Activated naive CD4-positive, alpha-beta T cell treated with anti-CD3 and anti-CD28 coated beads, Interleukin-2, amount 10 ng/mL, durations not matched to agents 7 days and 5 days (primary cell): ENCODE measurements at regions not wholly inside any gene's neighbourhood (a gene's known extent, or its start where the extent isn't known, plus 50 kb on each side); places are given as distances from the start of the nearest gene placed in this dataset.

Source experiments
- CTCF ChIA-PET: fragments of 350-600 bp; sonication (Branson Sonifier 250); formaldehyde crosslinking; loops from one replicate; lab custom pipeline; 2021; ENCODE audit warnings: antibody characterized with exemption; lab: Charles Lee
- DNase-seq: peaks from one replicate; pipeline ENCODE4 v3.0.0-alpha.2; 2020
- H3K27ac Mint-ChIP-seq: one replicate; pipeline ENCODE4 v1.8.0; 2021; ENCODE audit warnings: mild to moderate bottlenecking, moderate library complexity, mixed read lengths
- H3K27me3 Mint-ChIP-seq: one replicate; pipeline ENCODE4 v1.8.0; 2021; ENCODE audit warnings: mild to moderate bottlenecking, mixed read lengths
- H3K36me3 Mint-ChIP-seq: one replicate; pipeline ENCODE4 v1.8.0; 2021; ENCODE audit warnings: mixed read lengths
- H3K4me1 Mint-ChIP-seq: one replicate; pipeline ENCODE4 v1.8.0; 2021; ENCODE audit warnings: mixed read lengths
- H3K4me3 Mint-ChIP-seq: one replicate; pipeline ENCODE4 v1.8.0; 2021; ENCODE audit warnings: mild to moderate bottlenecking, moderate library complexity, mixed read lengths
- H3K9me3 Mint-ChIP-seq: one replicate; pipeline ENCODE4 v1.8.0; 2021; ENCODE audit warnings: mixed read lengths

DNA sequence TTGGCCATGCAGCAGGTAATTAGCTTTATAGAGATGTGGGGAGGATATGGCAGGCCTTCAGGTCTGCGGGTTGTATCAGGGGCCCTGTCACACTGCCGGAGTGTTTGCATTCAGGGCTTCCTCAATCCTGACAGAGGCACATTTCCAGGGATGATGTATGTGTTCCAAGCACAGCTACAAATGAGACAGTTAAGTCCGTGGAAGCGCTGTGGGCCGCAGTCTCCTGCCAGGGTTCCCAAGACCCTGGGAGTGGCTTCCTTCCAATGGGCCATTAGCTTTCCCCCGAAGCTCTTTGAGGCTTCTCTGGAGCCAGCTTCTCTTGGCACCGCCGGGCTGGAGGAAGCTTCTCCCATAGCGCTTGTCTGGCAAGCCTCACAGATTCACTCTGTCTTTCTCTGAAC is 1524.7 kb upstream of the TMEM132C start:
- H3K27me3 Mint-ChIP-seq: no peaks in the 10 kb centered on the region
- H3K4me3 Mint-ChIP-seq: no peak overlapping the region
- no peak for DNase-seq
- no peaks in the 10 kb centered on the region for H3K36me3 Mint-ChIP-seq
- peaks cover 3% of the 10 kb centered on the region for H3K9me3 Mint-ChIP-seq
- H3K4me1 Mint-ChIP-seq: no peaks in the 10 kb centered on the region
- H3K27ac Mint-ChIP-seq: no peak overlapping the region
- CTCF ChIA-PET: interaction anchor here (0.9 kb wide), 1 partner anchor 9 kb away, joined by 5 read pairs; no protein-coding TSS in a partner anchor

DNA sequence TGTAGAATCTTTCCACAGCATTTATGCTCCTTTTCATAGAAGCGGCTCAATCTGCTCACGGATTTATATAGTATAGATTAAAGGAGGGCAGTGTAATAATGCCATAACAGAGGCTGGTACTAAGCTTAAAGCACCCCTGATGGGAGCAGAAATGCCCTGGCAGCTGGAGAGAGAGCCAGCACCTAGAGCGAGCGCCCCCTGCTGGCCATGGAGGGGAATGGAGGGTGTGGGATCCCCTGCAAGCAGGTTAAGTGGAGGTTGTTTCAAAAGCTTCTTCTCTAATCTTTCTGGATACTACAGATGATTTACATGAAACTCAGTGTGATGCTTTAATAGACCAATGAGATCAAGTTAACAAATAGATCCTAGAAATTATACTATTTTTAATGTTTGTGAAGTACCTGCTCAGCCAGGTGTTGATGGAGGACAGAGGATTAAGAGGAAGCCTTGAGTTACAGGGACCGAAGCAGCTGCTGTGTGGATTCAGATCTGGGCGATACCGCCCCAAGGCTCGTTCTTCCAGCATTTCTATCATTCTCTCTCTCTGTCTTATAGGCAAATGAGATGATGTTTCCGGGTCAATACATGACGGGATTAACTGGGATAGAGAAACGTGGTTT is 1519.3 kb upstream of the TMEM132C start:
- CTCF ChIA-PET: interaction anchor here (1.0 to 2.6 kb wide), 5 partner anchors 10 to 1213 kb away, joined by 3 to 17 read pairs (median 4); no protein-coding TSS in a partner anchor
- Mint-ChIP-seq H3K36me3 (no peaks in the 10 kb centered on the region), H3K4me1 (no peaks in the 10 kb centered on the region), H3K4me3 (no peak overlapping the region), H3K9me3 (no peaks in the 10 kb centered on the region), H3K27me3 (no peaks in the 10 kb centered on the region), H3K27ac (no peak overlapping the region)
- peak; percentile 60 for DNase-seq

DNA sequence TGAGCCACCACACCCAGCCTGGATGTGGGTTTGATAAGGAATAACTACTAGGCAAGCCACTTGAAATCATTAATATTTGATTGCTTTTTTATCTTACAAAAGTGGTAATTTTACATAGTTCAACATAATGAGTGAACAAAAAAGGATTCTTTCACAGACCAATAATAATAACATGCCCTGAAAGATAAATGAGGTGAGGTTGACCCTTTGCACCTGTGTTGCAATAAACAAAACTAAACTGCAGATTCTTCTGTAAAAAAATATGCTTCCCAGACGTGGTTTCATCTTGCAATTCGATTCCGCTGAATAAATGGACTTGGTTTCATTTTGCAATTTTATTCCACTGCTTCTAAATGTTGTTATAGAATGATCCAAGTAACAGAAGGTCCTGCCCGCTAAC is 1514.9 kb upstream of the TMEM132C start:
- H3K36me3 Mint-ChIP-seq: no peaks in the 10 kb centered on the region
- DNase-seq: no peak
- H3K27me3 Mint-ChIP-seq: no peaks in the 10 kb centered on the region
- H3K27ac Mint-ChIP-seq: no peak overlapping the region
- H3K4me1 Mint-ChIP-seq: no peaks in the 10 kb centered on the region
- H3K4me3 Mint-ChIP-seq: no peak overlapping the region
- H3K9me3 Mint-ChIP-seq: no peaks in the 10 kb centered on the region
- CTCF ChIA-PET: no interaction called here

DNA sequence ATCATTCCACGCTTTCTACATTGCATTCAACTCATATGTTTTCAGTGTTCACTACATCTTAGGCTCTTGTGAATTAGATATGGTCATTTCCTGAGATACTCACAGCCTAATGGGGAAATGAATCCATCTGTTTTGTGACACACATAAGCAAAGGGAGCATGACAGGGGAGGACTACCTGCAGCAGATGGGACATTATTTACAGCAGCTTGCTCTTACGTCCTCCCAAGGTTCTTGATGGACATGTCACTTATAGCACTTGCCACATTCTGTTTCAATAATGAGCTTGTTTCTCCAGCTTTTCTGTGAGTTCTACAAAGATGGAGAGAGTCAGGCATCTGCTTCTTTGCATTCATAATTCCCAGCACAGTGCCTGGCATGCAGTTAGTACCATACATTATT is 1509.6 kb upstream of the TMEM132C start:
- no peak for DNase-seq
- Mint-ChIP-seq H3K4me1 (no peaks in the 10 kb centered on the region), H3K27ac (no peak overlapping the region), H3K9me3 (peaks cover 3% of the 10 kb centered on the region), H3K27me3 (no peaks in the 10 kb centered on the region), H3K4me3 (no peak overlapping the region), H3K36me3 (peaks cover 1% of the 10 kb centered on the region)
- CTCF ChIA-PET: interaction anchor here (2.3 kb wide), 1 partner anchor 9 kb away, joined by 8 read pairs; no protein-coding TSS in a partner anchor

DNA sequence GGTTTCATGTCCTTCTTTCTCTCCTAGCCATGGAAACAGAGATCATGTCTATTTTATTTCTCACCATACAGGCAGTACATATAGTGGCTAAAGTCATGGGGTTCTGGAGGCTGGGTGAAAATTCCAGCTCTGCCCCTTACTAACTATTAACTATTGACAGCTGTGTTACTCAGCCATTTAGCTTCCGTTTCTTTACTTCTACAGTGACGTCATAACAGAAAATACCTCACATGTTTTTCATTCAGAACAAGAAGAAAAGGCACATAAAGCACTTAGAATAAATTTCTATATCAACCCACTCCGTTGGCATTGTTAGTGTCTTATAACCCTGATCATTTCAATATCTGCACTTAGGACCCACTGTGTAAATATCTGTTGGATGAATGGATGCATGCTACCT is 1506.9 kb upstream of the TMEM132C start:
- DNase-seq: no peak
- Mint-ChIP-seq H3K27ac (no peak overlapping the region), H3K4me3 (no peak overlapping the region), H3K9me3 (peaks cover 17% of the 10 kb centered on the region), H3K4me1 (no peaks in the 10 kb centered on the region), H3K36me3 (peaks cover 4% of the 10 kb centered on the region), H3K27me3 (no peaks in the 10 kb centered on the region)
- CTCF ChIA-PET: no interaction called here

DNA sequence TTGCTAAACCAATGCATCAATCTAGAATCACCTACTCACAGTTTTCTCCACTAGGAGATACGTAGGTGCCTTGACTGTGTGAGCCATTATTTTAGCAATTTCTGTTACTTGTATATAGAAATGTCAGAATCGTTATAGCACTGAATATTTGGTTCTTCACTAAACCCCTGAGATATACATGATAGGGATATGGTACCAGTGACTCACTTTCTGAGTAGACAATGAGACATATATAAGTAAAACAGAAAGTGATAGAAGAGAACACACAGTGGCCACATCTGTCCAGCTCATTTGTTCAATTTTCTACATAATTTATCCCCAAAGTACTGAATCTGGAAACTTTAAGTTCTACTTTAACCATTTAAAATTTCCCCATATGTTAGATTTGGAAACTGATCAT is 1505.5 kb upstream of the TMEM132C start:
- no peak overlapping the region for H3K27ac Mint-ChIP-seq
- no peak overlapping the region for H3K4me3 Mint-ChIP-seq
- H3K9me3 Mint-ChIP-seq: peaks cover 20% of the 10 kb centered on the region
- CTCF ChIA-PET: no interaction called here
- DNase-seq: no peak
- no peaks in the 10 kb centered on the region for H3K4me1 Mint-ChIP-seq
- H3K36me3 Mint-ChIP-seq: peaks cover 4% of the 10 kb centered on the region
- H3K27me3 Mint-ChIP-seq: no peaks in the 10 kb centered on the region

DNA sequence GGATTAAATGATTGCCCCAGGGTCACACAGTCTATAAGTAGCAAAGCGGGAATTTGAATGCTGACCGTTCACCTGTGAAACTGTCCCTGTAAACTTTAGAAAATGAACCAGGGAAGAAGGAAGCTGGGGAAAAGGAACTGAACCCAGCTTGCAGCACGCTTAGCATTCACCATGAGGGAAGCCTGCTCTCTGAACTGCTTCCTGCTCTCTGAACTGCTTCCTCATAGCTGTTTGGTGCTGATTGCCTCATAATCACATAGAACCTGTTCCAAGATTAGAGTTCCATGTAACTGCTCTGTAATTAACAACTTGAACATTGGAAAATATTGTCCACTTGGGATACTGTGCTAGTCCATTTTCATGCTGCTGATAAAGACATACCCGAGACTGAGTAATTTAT is 1504.8 kb upstream of the TMEM132C start:
- no peak for DNase-seq
- no peaks in the 10 kb centered on the region for H3K27me3 Mint-ChIP-seq
- H3K36me3 Mint-ChIP-seq: peaks cover 7% of the 10 kb centered on the region
- no peak overlapping the region for H3K27ac Mint-ChIP-seq
- CTCF ChIA-PET: no interaction called here
- no peaks in the 10 kb centered on the region for H3K4me1 Mint-ChIP-seq
- H3K9me3 Mint-ChIP-seq: peaks cover 25% of the 10 kb centered on the region
- no peak overlapping the region for H3K4me3 Mint-ChIP-seq

DNA sequence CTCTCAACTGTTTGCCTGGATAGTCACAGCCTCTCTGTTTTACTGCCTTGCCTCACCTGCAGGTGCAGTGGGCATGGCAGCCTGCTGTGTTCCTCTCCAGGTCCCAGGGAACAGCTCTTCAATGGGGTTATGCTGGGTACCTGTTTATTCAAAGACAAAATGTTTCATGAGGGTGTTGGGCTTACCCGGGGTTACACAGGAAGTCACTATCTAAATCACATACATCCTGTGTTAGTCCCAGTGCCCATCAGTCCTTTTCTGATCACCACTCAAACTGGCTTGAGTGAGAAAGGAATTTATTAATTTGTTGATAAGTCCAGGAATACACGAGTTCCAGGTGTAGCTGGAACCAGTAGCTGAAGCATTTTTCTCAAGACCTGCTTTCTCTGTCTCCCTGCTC is 1503.6 kb upstream of the TMEM132C start:
- no peak for DNase-seq
- Mint-ChIP-seq H3K4me3 (no peak overlapping the region), H3K27ac (no peak overlapping the region), H3K27me3 (no peaks in the 10 kb centered on the region), H3K4me1 (peaks cover 4% of the 10 kb centered on the region), H3K9me3 (peaks cover 26% of the 10 kb centered on the region), H3K36me3 (peaks cover 8% of the 10 kb centered on the region)
- CTCF ChIA-PET: no interaction called here

DNA sequence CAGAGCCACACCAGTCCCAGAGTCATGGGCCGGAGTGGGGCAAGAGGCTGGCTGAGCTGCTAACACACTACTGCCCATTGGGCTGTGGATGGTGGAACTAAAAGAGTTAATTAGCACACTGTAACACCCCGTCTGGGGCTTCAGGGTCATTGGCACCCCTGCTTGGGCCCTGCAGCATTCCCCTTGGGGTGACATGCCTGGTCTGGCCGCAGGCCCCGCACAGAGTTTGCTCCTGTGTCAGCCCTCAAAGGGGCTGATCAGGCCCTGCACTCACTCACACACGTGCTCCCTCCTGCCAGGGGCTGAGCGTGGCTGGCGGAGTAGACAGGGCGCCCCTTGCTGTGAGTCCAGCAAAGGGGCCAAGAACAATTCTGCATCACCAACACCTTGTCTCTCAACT is 1499.6 kb upstream of the TMEM132C start:
- no peak for DNase-seq
- Mint-ChIP-seq H3K27ac (no peak overlapping the region), H3K4me1 (peaks cover 14% of the 10 kb centered on the region), H3K36me3 (peaks cover 6% of the 10 kb centered on the region), H3K27me3 (no peaks in the 10 kb centered on the region), H3K4me3 (no peak overlapping the region), H3K9me3 (peaks cover 34% of the 10 kb centered on the region)
- CTCF ChIA-PET: no interaction called here

DNA sequence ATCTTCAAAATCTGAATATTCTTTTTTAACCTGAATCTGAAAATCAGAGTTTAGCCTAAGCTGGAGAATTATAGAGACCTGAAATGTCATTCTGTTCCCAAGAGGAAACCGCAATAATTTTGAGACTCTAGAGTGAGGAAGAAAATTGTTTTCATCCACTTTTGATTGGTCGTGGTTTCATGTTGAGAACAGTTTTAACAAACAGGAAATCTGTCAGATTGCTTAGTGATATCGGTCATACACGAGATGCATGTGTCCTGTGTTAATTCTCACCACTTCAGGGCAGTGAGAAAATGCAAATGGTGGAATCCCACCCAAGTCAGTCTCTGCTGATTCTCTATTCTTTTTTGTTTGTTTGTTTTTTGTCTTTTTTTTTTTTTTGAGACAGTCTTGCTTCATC is 1498.5 kb upstream of the TMEM132C start:
- no peak for DNase-seq
- peaks cover 16% of the 10 kb centered on the region for H3K4me1 Mint-ChIP-seq
- peak overlapping the region; percentile 76 for H3K27ac Mint-ChIP-seq
- H3K9me3 Mint-ChIP-seq: peaks cover 37% of the 10 kb centered on the region
- CTCF ChIA-PET: interaction anchor here (0.7 kb wide), 1 partner anchor 21 kb away, joined by 3 read pairs; no protein-coding TSS in a partner anchor
- no peaks in the 10 kb centered on the region for H3K27me3 Mint-ChIP-seq
- no peak overlapping the region for H3K4me3 Mint-ChIP-seq
- peaks cover 5% of the 10 kb centered on the region for H3K36me3 Mint-ChIP-seq

DNA sequence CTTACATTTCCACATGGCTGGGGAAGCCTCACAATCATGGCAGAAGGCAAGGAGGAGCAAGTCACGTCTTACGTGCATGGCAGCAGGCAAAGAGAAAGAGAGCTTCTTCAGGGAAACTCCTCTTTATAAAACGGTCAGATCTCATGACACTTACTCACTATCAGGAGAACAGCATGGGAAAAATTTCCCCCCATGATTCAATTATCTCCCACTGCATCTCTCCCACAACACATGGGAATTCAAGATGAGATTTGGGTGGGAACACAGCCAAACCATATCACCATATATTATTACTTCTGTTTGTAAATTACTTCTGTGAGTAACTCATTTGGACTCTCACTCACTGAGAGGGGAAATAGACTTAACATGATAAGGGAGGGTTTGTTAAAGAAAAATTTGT is 1496.8 kb upstream of the TMEM132C start:
- Mint-ChIP-seq H3K4me1 (peaks cover 16% of the 10 kb centered on the region), H3K27me3 (no peaks in the 10 kb centered on the region), H3K36me3 (peaks cover 4% of the 10 kb centered on the region), H3K27ac (no peak overlapping the region), H3K4me3 (no peak overlapping the region), H3K9me3 (peaks cover 34% of the 10 kb centered on the region)
- CTCF ChIA-PET: no interaction called here
- no peak for DNase-seq

DNA sequence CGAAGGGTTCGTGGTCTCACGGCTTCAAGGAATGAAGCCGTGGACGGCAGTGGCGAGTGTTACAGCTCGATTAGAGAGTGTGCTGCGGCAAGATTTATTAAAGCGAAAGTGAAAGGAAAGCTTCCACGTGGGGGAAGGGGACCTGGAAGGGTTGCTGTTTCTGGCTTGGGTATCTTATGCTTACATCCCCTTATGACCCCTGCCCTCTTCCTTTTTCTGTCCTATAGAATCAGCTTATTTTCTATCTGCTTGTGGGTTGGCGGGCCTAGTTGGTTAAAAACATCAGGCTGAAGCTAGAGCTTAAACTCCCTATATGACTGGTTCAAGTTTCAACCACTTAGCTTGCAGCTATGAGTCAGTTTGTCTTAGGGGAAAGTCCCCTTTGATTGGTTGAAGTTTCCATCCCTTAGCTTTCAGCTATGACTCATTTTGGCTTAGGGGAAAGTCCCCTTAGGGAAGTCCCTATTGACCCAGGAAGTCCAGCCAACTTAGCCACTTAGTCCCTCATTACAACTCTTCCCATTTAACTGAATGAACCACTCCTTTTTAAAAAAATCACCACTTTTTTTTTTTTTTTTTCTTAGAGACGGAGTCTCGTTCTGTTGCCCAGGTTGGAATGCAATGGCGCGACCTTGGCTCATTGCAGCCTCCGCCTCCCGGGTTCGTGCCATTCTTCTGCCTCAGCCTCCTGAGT is 1494.7 kb upstream of the TMEM132C start:
- peaks cover 16% of the 10 kb centered on the region for H3K4me1 Mint-ChIP-seq
- H3K36me3 Mint-ChIP-seq: peaks cover 1% of the 10 kb centered on the region
- no peaks in the 10 kb centered on the region for H3K27me3 Mint-ChIP-seq
- CTCF ChIA-PET: interaction anchor here (0.6 kb wide), 1 partner anchor 17 kb away, joined by 3 read pairs; no protein-coding TSS in a partner anchor
- peak overlapping the region; percentile 77 for H3K27ac Mint-ChIP-seq
- peaks cover 27% of the 10 kb centered on the region for H3K9me3 Mint-ChIP-seq
- no peak for DNase-seq
- H3K4me3 Mint-ChIP-seq: peak overlapping the region; percentile 22

DNA sequence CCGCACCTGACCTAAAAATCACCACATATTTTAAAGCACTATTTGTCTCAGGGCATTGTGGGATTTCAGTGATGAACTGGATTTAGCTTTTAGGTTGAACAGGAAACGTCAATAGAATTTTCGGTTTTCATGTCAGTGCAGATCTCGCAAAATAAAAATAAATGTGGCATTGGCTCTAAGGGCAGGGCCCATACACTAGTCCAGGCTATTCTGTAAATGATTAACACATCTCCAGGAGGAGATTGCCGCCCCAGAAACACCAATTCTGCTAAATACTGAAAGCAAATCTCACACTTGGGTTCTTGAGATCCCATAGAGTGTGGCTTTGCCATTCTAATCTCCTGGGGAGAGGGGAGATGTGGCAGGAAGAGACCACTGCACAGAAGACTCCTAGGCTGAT is 1494.0 kb upstream of the TMEM132C start:
- peaks cover 15% of the 10 kb centered on the region for H3K4me1 Mint-ChIP-seq
- H3K36me3 Mint-ChIP-seq: peaks cover 1% of the 10 kb centered on the region
- no peaks in the 10 kb centered on the region for H3K27me3 Mint-ChIP-seq
- H3K9me3 Mint-ChIP-seq: peaks cover 27% of the 10 kb centered on the region
- no peak overlapping the region for H3K4me3 Mint-ChIP-seq
- DNase-seq: no peak
- H3K27ac Mint-ChIP-seq: no peak overlapping the region
- CTCF ChIA-PET: no interaction called here

DNA sequence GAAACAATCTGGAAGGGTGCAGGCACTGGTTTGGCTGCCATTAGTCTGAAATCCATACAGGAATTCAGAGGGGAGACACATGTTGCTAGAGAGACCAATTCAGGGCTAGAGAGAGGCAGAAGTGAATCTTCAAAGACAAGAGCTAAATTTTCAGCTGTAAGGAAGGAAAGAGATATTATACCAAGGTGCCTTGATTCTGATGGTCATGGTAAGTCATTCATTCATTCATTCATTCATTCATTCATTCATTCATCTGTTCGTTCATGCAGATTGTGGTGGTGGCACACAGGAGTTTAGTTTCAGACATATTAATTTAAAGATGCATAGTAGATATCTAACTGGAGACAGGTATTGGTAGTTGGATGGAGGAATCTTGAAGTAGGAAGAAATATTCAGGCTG is 1493.5 kb upstream of the TMEM132C start:
- peaks cover 11% of the 10 kb centered on the region for H3K4me1 Mint-ChIP-seq
- H3K4me3 Mint-ChIP-seq: no peak overlapping the region
- no peaks in the 10 kb centered on the region for H3K27me3 Mint-ChIP-seq
- peaks cover 25% of the 10 kb centered on the region for H3K9me3 Mint-ChIP-seq
- no peak for DNase-seq
- H3K27ac Mint-ChIP-seq: no peak overlapping the region
- CTCF ChIA-PET: no interaction called here
- no peaks in the 10 kb centered on the region for H3K36me3 Mint-ChIP-seq
